ENCODE measurements at regions not wholly inside any gene's neighbourhood (a gene's known extent, or its start where the extent isn't known, plus 50 kb on each side); places are given as distances from the start of the nearest gene placed in this dataset.

GRCh38 chr11:115739146-115739545, 234.9 kb upstream of the CADM1 start:
- Histone ChIP-seq H3K27me3 (no peaks in the 10 kb centered on the region), H3K9me3 (no peaks in the 10 kb centered on the region), H3K36me3 (no peaks in the 10 kb centered on the region), H3K27ac (no peak overlapping the region), H3K4me1 (peaks cover 0 to 52% (median 19%) of the 10 kb centered on the region in 3 donors), H3K4me3 (no peak overlapping the region)
- intact Hi-C loops (cut with DNase I), result no loop called here
- TF ChIP-seq CTCF (IDR thresholded peaks at IDR 0.05) (no peak), POLR2A (IDR thresholded peaks at IDR 0.05) (no peak)
- WGBS, 2 donors, result 44 to 47% methylated on average over 6 of the region's 6 CpGs
- no peak for DNase-seq

- H3K9me3 ChIP-seq, result no peaks in the 10 kb centered on the region
- H3K4me3 ChIP-seq, result no peak overlapping the region
- WGBS, 2 donors, result 80 to 92% methylated on average over 1 of the region's 1 CpG
- DNase-seq, result no peak
- no peaks in the 10 kb centered on the region for H3K27me3 ChIP-seq
- TF ChIP-seq CTCF (IDR thresholded peaks at IDR 0.05) (no peak), POLR2A (IDR thresholded peaks at IDR 0.05) (no peak)
- H3K27ac ChIP-seq, result no peak overlapping the region
- intact Hi-C loops (cut with DNase I), result no loop called here
- peaks cover 0 to 52% (median 19%) of the 10 kb centered on the region in 3 donors for H3K4me1 ChIP-seq
- no peaks in the 10 kb centered on the region for H3K36me3 ChIP-seq
These were observed 233.7 kb upstream of the CADM1 start for GRCh38 chr11:115737875-115738274.

- Histone ChIP-seq H3K4me1 (peaks cover 0 to 39% (median 13%) of the 10 kb centered on the region in 3 donors), H3K27me3 (no peaks in the 10 kb centered on the region), H3K4me3 (no peak overlapping the region), H3K36me3 (no peaks in the 10 kb centered on the region), H3K27ac (peak overlapping the region in 1 of 4 donors; percentile 33), H3K9me3 (no peaks in the 10 kb centered on the region)
- TF ChIP-seq POLR2A (IDR thresholded peaks at IDR 0.05) (no peak), CTCF (IDR thresholded peaks at IDR 0.05) (no peak)
- no peak for DNase-seq
- 39 to 42% methylated on average over 3 of the region's 3 CpGs for WGBS, 2 donors
- intact Hi-C loops (cut with DNase I), result no loop called here
These were observed 231.9 kb upstream of the CADM1 start for GRCh38 chr11:115736146-115736545.

- Histone ChIP-seq H3K27ac (no peak overlapping the region), H3K4me3 (no peak overlapping the region), H3K36me3 (no peaks in the 10 kb centered on the region), H3K4me1 (peaks cover 0 to 9% (median 0%) of the 10 kb centered on the region in 3 donors), H3K9me3 (no peaks in the 10 kb centered on the region), H3K27me3 (peaks cover 0 to 17% (median 0%) of the 10 kb centered on the region in 4 donors)
- 12 to 23% methylated on average over 2 of the region's 2 CpGs for WGBS, 2 donors
- intact Hi-C loops (cut with DNase I), result no loop called here
- TF ChIP-seq CTCF (IDR thresholded peaks at IDR 0.05) (no peak), POLR2A (IDR thresholded peaks at IDR 0.05) (no peak)
- no peak for DNase-seq
These were observed 220.5 kb upstream of the CADM1 start for GRCh38 chr11:115724666-115725065.

- intact Hi-C loops (cut with DNase I), result no loop called here
- no peak overlapping the region for H3K27ac ChIP-seq
These were observed 218.5 kb upstream of the CADM1 start for GRCh38 chr11:115722711-115723110.

More at GRCh38 chr11:115722711-115723110, 218.5 kb upstream of the CADM1 start:
- Histone ChIP-seq H3K27me3 (peaks cover 0 to 14% (median 0%) of the 10 kb centered on the region in 4 donors), H3K4me3 (no peak overlapping the region), H3K4me1 (no peaks in the 10 kb centered on the region), H3K36me3 (no peaks in the 10 kb centered on the region), H3K9me3 (no peaks in the 10 kb centered on the region)
- TF ChIP-seq CTCF (IDR thresholded peaks at IDR 0.05), result no peak
- no peak for TF ChIP-seq POLR2A (IDR thresholded peaks at IDR 0.05)
- DNase-seq, result no peak
- WGBS, 2 donors, result 92 to 96% methylated on average over 4 of the region's 4 CpGs

Measured in esophagus squamous epithelium (tissue), 5 donors.